ENCODE measurements at regions not wholly inside any gene's neighbourhood (a gene's known extent, or its start where the extent isn't known, plus 50 kb on each side); places are given as distances from the start of the nearest gene placed in this dataset.

DNA sequence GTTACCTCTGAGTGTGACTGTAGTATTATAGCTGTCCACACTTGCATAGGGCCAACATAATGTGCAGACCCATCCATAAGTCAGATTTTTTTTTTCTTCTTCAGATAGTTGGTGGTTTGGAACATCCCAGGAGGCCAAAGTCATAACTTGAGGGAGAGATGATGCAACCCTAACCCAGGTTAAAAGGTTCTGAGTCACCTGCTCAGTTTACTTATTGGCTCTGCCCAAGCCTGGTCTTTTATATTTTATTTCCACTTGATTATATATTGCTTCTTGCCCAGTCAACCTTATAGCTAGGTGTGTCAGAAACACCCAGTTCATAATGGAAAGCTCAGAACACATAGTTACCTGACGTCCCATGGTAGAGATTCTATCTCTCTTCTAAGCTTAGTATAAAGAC is 113.1 kb upstream of the PCSK1 start:
- TF ChIP-seq CTCF (conservative IDR thresholded peaks at IDR 0.05 in 1 of 2, IDR thresholded peaks at IDR 0.05 in 1 of 2; ENCODE audit: extremely low read depth in 1 of 2, insufficient read depth in 1 of 2, low read depth in 1 of 2, low read length in 2 of 2) (no peak), EZH2 (IDR thresholded peaks at IDR 0.05; ENCODE audit: borderline replicate concordance, low read length) (no peak)

Data from mammary epithelial cell (primary cell).